Kidney epithelial cell (primary cell): ENCODE measurements at regions not wholly inside any gene's neighbourhood (a gene's known extent, or its start where the extent isn't known, plus 50 kb on each side); places are given as distances from the start of the nearest gene placed in this dataset.
A peak's percentile ranks its signal among the peaks of the same experiment; 100 is the strongest.

ENCODE experiments used
- DNase-seq: peaks from one replicate; pipeline ENCODE4 v3.0.0-alpha.2; 2010; ENCODE audit warnings: low read depth
- H3K27me3 ChIP-seq: 2 replicates; pipeline ENCODE4 v1.6.0; 2011; ENCODE audit warnings: low read length; ENCODE audit not compliant: control insufficient read depth, insufficient read depth
- H3K36me3 ChIP-seq: 2 replicates; pipeline ENCODE4 v1.5.1; 2011; ENCODE audit warnings: low read length; ENCODE audit not compliant: control insufficient read depth, insufficient read depth
- H3K4me3 ChIP-seq: 2 replicates; pipeline ENCODE4 v1.5.1; 2011; ENCODE audit warnings: low read depth, mild to moderate bottlenecking, control low read depth, low read length
- TF ChIP-seq, protein P1 (sequence below): IDR thresholded peaks from 2 replicates; pipeline ENCODE4 v1.5.1; 2011; ENCODE audit warnings: mild to moderate bottlenecking, moderate library complexity, low read length, control low read depth, inconsistent platforms; ENCODE audit not compliant: insufficient read depth, poor library complexity, severe bottlenecking

GRCh38 chr13:104831831-104832230, 1703.6 kb downstream of the EFNB2 start:
- H3K27me3 ChIP-seq, result no peaks in the 10 kb centered on the region
- H3K4me3 ChIP-seq, result no peak overlapping the region
- DNase-seq, result no peak
- no peaks in the 10 kb centered on the region for H3K36me3 ChIP-seq
- TF ChIP-seq, protein P1, sequence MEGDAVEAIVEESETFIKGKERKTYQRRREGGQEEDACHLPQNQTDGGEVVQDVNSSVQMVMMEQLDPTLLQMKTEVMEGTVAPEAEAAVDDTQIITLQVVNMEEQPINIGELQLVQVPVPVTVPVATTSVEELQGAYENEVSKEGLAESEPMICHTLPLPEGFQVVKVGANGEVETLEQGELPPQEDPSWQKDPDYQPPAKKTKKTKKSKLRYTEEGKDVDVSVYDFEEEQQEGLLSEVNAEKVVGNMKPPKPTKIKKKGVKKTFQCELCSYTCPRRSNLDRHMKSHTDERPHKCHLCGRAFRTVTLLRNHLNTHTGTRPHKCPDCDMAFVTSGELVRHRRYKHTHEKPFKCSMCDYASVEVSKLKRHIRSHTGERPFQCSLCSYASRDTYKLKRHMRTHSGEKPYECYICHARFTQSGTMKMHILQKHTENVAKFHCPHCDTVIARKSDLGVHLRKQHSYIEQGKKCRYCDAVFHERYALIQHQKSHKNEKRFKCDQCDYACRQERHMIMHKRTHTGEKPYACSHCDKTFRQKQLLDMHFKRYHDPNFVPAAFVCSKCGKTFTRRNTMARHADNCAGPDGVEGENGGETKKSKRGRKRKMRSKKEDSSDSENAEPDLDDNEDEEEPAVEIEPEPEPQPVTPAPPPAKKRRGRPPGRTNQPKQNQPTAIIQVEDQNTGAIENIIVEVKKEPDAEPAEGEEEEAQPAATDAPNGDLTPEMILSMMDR, result no peak

DNA sequence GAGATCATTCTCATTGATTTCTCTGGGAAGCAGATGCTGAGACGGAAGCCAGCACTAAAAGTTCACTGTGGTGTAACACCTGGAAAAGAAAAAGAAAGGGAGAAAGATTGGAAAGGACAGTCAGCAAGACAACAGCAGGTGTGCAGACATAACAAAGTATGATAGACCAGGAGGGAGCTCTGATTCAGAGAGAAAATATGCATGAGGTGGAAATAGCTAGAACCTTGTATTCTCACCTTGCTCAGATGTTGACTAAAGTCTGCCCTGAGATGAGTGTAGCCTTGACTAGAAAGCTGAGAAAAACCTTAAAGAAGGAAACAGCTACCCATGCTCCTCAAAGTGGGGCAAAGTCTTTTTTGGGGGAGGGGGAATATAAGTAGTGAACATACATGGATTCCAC, 1711.8 kb downstream of the EFNB2 start:
- Histone ChIP-seq H3K36me3 (no peaks in the 10 kb centered on the region), H3K27me3 (no peaks in the 10 kb centered on the region), H3K4me3 (no peak overlapping the region)
- peak; percentile 1 for DNase-seq
- TF ChIP-seq, protein P1, result no peak

- no peaks in the 10 kb centered on the region for H3K36me3 ChIP-seq
- no peaks in the 10 kb centered on the region for H3K27me3 ChIP-seq
- no peak overlapping the region for H3K4me3 ChIP-seq
- TF ChIP-seq, protein P1, result no peak
- no peak for DNase-seq
These were observed 1712.4 kb downstream of the EFNB2 start for GRCh38 chr13:104823071-104823470.

- DNase-seq, result no peak
- TF ChIP-seq, protein P1, result no peak
- Histone ChIP-seq H3K4me3 (no peak overlapping the region), H3K36me3 (no peaks in the 10 kb centered on the region), H3K27me3 (no peaks in the 10 kb centered on the region)
These were observed 1718.2 kb downstream of the EFNB2 start for GRCh38 chr13:104817271-104817670.

DNA sequence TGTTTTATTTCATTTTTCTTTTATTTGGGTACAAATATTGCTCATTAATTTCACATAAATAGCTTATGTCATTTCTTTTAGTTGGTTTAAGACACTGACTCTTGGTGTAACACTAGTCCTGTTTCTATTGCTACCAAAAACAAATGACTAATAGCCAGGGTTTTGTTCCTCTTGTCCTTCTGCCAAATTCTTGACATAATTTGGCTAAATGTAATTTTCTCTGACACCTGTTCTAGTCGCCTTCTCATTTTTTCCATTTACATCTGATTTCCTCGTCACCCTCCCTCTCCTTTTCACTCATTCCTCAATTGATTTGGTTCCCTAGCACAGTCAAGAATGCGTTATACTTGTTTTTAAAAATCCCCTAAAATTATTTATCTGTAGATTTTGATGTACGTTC, 1718.7 kb downstream of the EFNB2 start:
- TF ChIP-seq, protein P1, result no peak
- Histone ChIP-seq H3K4me3 (no peak overlapping the region), H3K27me3 (no peaks in the 10 kb centered on the region), H3K36me3 (no peaks in the 10 kb centered on the region)
- no peak for DNase-seq

- no peaks in the 10 kb centered on the region for H3K27me3 ChIP-seq
- H3K36me3 ChIP-seq, result no peaks in the 10 kb centered on the region
- H3K4me3 ChIP-seq, result no peak overlapping the region
- no peak for DNase-seq
- TF ChIP-seq, protein P1, result no peak
These were observed 1725.2 kb downstream of the EFNB2 start for GRCh38 chr13:104810242-104810641.
